IMR-90 (cell line): ENCODE measurements at regions not wholly inside any gene's neighbourhood (a gene's known extent, or its start where the extent isn't known, plus 50 kb on each side); places are given as distances from the start of the nearest gene placed in this dataset.

Source experiments
- ATAC-seq: fragments of 200-7000 bp; cut with Tn5 transposase; 2 replicates; pipeline ENCODE4 v1.9.1; 2020; ENCODE audit warnings: low read depth, mild to moderate bottlenecking, moderate library complexity
- BruUV-seq: library from RNA; stranded (reverse); fragments of 400-500 nt; replicated peaks from 2 replicates; lab custom pipeline; 2021; lab: Mats Ljungman, UMichigan
- CTCF ChIA-PET: fragments of 300-600 bp; formaldehyde crosslinking; extraction: SDS; loops from one replicate; lab custom pipeline; 2021; ENCODE audit warnings: antibody characterized with exemption; lab: Yijun Ruan, JAX
- POLR2A ChIA-PET: fragments of 300-600 bp; sonication (Branson Sonifier 250); formaldehyde crosslinking; loops from one replicate; lab custom pipeline; 2022; ENCODE audit warnings: antibody characterized with exemption; ENCODE audit not compliant: unreplicated experiment; lab: Charles Lee
- DNase-seq: peaks from one replicate; pipeline ENCODE4 v3.0.0; 2013
- H2AFZ ChIP-seq: replicated peaks from 2 replicates; pipeline ENCODE3; 2013; ENCODE audit warnings: low read length, mild to moderate bottlenecking; ENCODE audit not compliant: poor library complexity
- H2AK5ac ChIP-seq: 2 replicates; pipeline ENCODE4 v1.6.1; 2013; ENCODE audit warnings: low read depth, low read length, inconsistent platforms
- H2AK9ac ChIP-seq: replicated peaks from 2 replicates; pipeline ENCODE3; 2013; ENCODE audit warnings: mild to moderate bottlenecking, low read depth, low read length, moderate library complexity; ENCODE audit not compliant: poor library complexity
- H2BK120ac ChIP-seq: 2 replicates; pipeline ENCODE4 v1.6.1; 2013; ENCODE audit warnings: low read depth, low read length, inconsistent platforms
- H2BK15ac ChIP-seq: 3 replicates; pipeline ENCODE4 v1.6.1; 2013; ENCODE audit warnings: low read depth, low read length, inconsistent platforms
- H2BK20ac ChIP-seq: 2 replicates; pipeline ENCODE4 v1.6.1; 2013; ENCODE audit warnings: low read depth, mild to moderate bottlenecking, inconsistent platforms, low read length, moderate library complexity
- H2BK5ac ChIP-seq: 2 replicates; pipeline ENCODE4 v1.6.1; 2013; ENCODE audit warnings: mild to moderate bottlenecking, low read depth, low read length, inconsistent platforms; ENCODE audit not compliant: poor library complexity, severe bottlenecking
- H3K14ac ChIP-seq: replicated peaks from 2 replicates; pipeline ENCODE4 v1.6.1; 2013; ENCODE audit warnings: low read depth, low read length, inconsistent platforms
- H3K18ac ChIP-seq: 2 replicates; pipeline ENCODE4 v1.6.1; 2013; ENCODE audit warnings: low read depth, low read length, control low read depth
- H3K23ac ChIP-seq: 2 replicates; pipeline ENCODE4 v1.6.1; 2013; ENCODE audit warnings: low read depth, low read length, inconsistent platforms
- H3K27ac ChIP-seq: 2 replicates; pipeline ENCODE4 v1.5.1; 2013; ENCODE audit warnings: mild to moderate bottlenecking, control low read depth, low read length; ENCODE audit not compliant: insufficient read depth
- H3K27me3 ChIP-seq: 2 replicates; pipeline ENCODE4 v1.6.1; 2013; ENCODE audit warnings: low read length; ENCODE audit not compliant: control insufficient read depth, insufficient read depth
- H3K36me3 ChIP-seq: 2 replicates; pipeline ENCODE4 v1.6.1; 2013; ENCODE audit warnings: low read length, mixed read lengths; ENCODE audit not compliant: control insufficient read depth, insufficient read depth
- H3K4ac ChIP-seq: 2 replicates; pipeline ENCODE4 v1.6.1; 2013; ENCODE audit warnings: low read depth, low read length, inconsistent platforms
- H3K4me1 ChIP-seq: 2 replicates; pipeline ENCODE4 v1.6.1; 2013; ENCODE audit warnings: low read length, mixed read lengths; ENCODE audit not compliant: control insufficient read depth, insufficient read depth
- H3K4me2 ChIP-seq: 2 replicates; pipeline ENCODE4 v1.6.1; 2013; ENCODE audit warnings: low read depth, mild to moderate bottlenecking, control low read depth, low read length, moderate library complexity
- H3K4me3 ChIP-seq: 2 replicates; pipeline ENCODE4 v1.5.1; 2013; ENCODE audit warnings: low read depth, mild to moderate bottlenecking, control low read depth, low read length, moderate library complexity; ENCODE audit not compliant: insufficient read depth
- H3K56ac ChIP-seq: 2 replicates; pipeline ENCODE4 v1.6.1; 2013; ENCODE audit warnings: low read length, inconsistent platforms; ENCODE audit not compliant: insufficient read depth; ENCODE audit errors: extremely low read depth
- H3K79me1 ChIP-seq, 2 experiments: 2 replicates each; pipeline ENCODE4 v1.6.1; 2013; ENCODE audit warnings: low read length in 2 of 2, inconsistent platforms in 1 of 2, low read depth in 1 of 2
- H3K9ac ChIP-seq: 2 replicates; pipeline ENCODE4 v1.6.1; 2013; ENCODE audit warnings: low read depth, low read length, control low read depth
- H3K9me1 ChIP-seq: 2 replicates; pipeline ENCODE4 v1.6.1; 2013; ENCODE audit warnings: low read length, inconsistent platforms; ENCODE audit not compliant: insufficient read depth
- H3K9me3 ChIP-seq: 2 replicates; pipeline ENCODE4 v1.6.1; 2013; ENCODE audit warnings: low read length; ENCODE audit not compliant: control insufficient read depth, insufficient read depth
- H4K20me1 ChIP-seq: 2 replicates; pipeline ENCODE4 v1.6.1; 2013; ENCODE audit warnings: low read length, inconsistent platforms; ENCODE audit not compliant: insufficient read depth
- H4K5ac ChIP-seq: 2 replicates; pipeline ENCODE4 v1.6.1; 2013; ENCODE audit warnings: mild to moderate bottlenecking, low read depth, low read length, control low read depth
- H4K8ac ChIP-seq, 2 experiments: 2 replicates each; pipeline ENCODE4 v1.6.1; 2013; ENCODE audit warnings: low read depth in 2 of 2, low read length in 2 of 2, control low read depth in 1 of 2, inconsistent platforms in 1 of 2
- H4K91ac ChIP-seq: 2 replicates; pipeline ENCODE4 v1.6.1; 2013; ENCODE audit warnings: low read depth, low read length, inconsistent platforms; ENCODE audit not compliant: insufficient read depth
- CHD1 ChIP-seq: IDR thresholded peaks from 2 replicates; pipeline ENCODE4 v1.6.1; 2012; ENCODE audit warnings: low read depth, low read length, improper control_type of control experiment
- MAFK ChIP-seq: IDR thresholded peaks from 2 replicates; pipeline ENCODE4 v1.6.1; 2012; ENCODE audit warnings: low read depth, low read length, improper control_type of control experiment
- MAZ ChIP-seq: IDR thresholded peaks from 2 replicates; pipeline ENCODE4 v1.6.1; 2012; ENCODE audit warnings: low read depth, mild to moderate bottlenecking, low read length, improper control_type of control experiment, moderate library complexity, borderline replicate concordance
- MXI1 ChIP-seq: IDR thresholded peaks from 2 replicates; pipeline ENCODE4 v1.6.1; 2012; ENCODE audit warnings: low read depth, mild to moderate bottlenecking, low read length, moderate library complexity, borderline replicate concordance
- NFE2L2 ChIP-seq: fragments of 150-350 bp; IDR thresholded peaks from 2 replicates; pipeline ENCODE4 v1.6.1; 2016; ENCODE audit warnings: low read depth, mild to moderate bottlenecking, low read length
- POLR2A ChIP-seq: IDR thresholded peaks from 2 replicates; pipeline ENCODE4 v1.6.1; 2012; ENCODE audit warnings: mild to moderate bottlenecking, low read depth, low read length
- RAD21 ChIP-seq: IDR thresholded peaks from 2 replicates; pipeline ENCODE4 v1.6.1; 2012; ENCODE audit warnings: low read length, improper control_type of control experiment
- RCOR1 ChIP-seq: IDR thresholded peaks from 2 replicates; pipeline ENCODE4 v1.6.1; 2012; ENCODE audit warnings: mild to moderate bottlenecking, low read length, improper control_type of control experiment; ENCODE audit not compliant: insufficient replicate concordance
- USF2 ChIP-seq: fragments of 150-350 bp; IDR thresholded peaks from 2 replicates; pipeline ENCODE4 v1.6.1; 2017; ENCODE audit warnings: mild to moderate bottlenecking, antibody characterized with exemption, low read length, low read depth
- WGBS, 2 experiments: methylation state at CpG; one replicate each; pipeline versions ENCODE4 v1.1.5 to v1.1.7; 2013; ENCODE audit warnings: missing lambda C conversion rate in 2 of 2; ENCODE audit not compliant: insufficient read length in 1 of 2; ENCODE audit errors: extremely low coverage in 2 of 2; 5-methylcytosine and 5-hydroxymethylcytosine counted together
- dilution Hi-C: fragments of 300-500 bp; cut with HindIII; formaldehyde crosslinking; loops from one replicate; pipeline ENCODE4 v1.14.3; 2018; ENCODE audit warnings: low sequenced_read_pairs; ENCODE audit not compliant: unreplicated experiment
- in situ Hi-C: fragments of 300-500 bp; cut with MboI; formaldehyde crosslinking; loops from 3 replicates; pipeline ENCODE4 v1.14.3; 2019; ENCODE audit warnings: low sequenced_read_pairs, inconsistent platforms, mixed read lengths
- intact Hi-C: fragments of 100-400 bp; cut with micrococcal nuclease; formaldehyde crosslinking; loops from 2 replicates; pipeline ENCODE4 v1.10.0; 2022
- TF ChIP-seq, protein P1 (sequence below): conservative IDR thresholded peaks from 2 replicates; pipeline ENCODE4 v1.5.1; 2012; ENCODE audit warnings: mild to moderate bottlenecking, low read depth, low read length, improper control_type of control experiment

DNA sequence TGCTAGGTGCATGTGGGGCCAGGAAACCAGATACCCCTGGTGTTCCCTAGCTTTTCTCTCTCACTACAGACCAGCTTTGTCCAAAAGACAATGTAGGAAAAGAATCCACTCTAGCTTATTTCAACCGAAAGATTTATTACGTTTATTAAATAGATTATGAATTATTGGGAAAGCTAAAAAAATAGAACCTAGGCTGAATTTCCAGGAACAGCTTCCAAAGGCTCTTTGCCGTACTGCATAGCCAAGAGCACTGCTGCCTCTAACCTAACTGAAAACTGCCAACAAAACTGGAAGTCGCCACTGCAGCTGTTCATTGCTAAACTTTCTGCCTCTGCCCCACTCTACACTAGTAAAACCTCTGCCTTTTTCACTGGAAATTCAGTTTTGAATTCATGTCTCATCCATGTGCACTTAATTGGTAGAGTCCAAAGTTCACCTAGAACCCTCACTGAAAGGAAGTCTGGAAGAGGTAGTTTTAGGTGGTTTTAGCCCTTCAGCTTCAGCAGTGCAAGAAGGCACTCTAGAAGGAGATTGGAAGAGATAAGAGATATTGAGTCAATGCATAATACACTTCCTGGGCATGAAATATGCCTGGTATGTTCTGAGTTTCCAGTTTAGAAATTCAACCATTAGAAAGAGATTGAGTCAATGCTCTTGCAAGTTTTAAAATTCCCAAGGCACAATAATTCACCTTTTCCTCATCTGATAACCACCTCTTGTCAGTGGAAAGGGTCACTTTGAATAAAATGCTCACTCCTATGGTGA lies 927.9 kb downstream of the MAT2B start:
- Histone ChIP-seq H3K23ac (no peak overlapping the region), H4K91ac (no peak overlapping the region), H3K4me2 (no peak overlapping the region), H3K9me1 (no peaks in the 10 kb centered on the region), H4K8ac (no peak overlapping the region), H2AFZ (no peak overlapping the region), H2BK120ac (peak overlapping the region; percentile 47; the same call in 1 of the 2 replicates), H3K4me3 (no peak overlapping the region), H3K18ac (peak overlapping the region; percentile 52; the same call in 1 of the 2 replicates), H2BK5ac (no peak overlapping the region), H3K4ac (no peak overlapping the region), H4K20me1 (no peaks in the 10 kb centered on the region), H3K4me1 (peaks cover 6% of the 10 kb centered on the region), H3K56ac (no peak overlapping the region), H2BK20ac (no peak overlapping the region; the same call in 1 of the 2 replicates), H2BK15ac (no peak overlapping the region), H2AK5ac (no peak overlapping the region), H3K36me3 (no peaks in the 10 kb centered on the region), H2AK9ac (no peak overlapping the region), H3K27me3 (no peaks in the 10 kb centered on the region), H3K27ac (no peak overlapping the region), H3K9ac (no peak overlapping the region), H4K5ac (peak overlapping the region; percentile 56; the same call in 1 of the 2 replicates), H3K9me3 (no peaks in the 10 kb centered on the region), H3K14ac (0 out of 2 replicates have a peak overlapping the region, but pooled peaks have one; percentile 37), H3K79me1 (no peaks in the 10 kb centered on the region)
- no peak for TF ChIP-seq POLR2A
- TF ChIP-seq, protein P1, sequence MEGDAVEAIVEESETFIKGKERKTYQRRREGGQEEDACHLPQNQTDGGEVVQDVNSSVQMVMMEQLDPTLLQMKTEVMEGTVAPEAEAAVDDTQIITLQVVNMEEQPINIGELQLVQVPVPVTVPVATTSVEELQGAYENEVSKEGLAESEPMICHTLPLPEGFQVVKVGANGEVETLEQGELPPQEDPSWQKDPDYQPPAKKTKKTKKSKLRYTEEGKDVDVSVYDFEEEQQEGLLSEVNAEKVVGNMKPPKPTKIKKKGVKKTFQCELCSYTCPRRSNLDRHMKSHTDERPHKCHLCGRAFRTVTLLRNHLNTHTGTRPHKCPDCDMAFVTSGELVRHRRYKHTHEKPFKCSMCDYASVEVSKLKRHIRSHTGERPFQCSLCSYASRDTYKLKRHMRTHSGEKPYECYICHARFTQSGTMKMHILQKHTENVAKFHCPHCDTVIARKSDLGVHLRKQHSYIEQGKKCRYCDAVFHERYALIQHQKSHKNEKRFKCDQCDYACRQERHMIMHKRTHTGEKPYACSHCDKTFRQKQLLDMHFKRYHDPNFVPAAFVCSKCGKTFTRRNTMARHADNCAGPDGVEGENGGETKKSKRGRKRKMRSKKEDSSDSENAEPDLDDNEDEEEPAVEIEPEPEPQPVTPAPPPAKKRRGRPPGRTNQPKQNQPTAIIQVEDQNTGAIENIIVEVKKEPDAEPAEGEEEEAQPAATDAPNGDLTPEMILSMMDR: no peak
- TF ChIP-seq RAD21: no peak
- no peak for TF ChIP-seq NFE2L2
- no peak for TF ChIP-seq MXI1
- no peak for TF ChIP-seq USF2
- TF ChIP-seq RCOR1: no peak
- no peak for TF ChIP-seq MAFK
- no peak for TF ChIP-seq CHD1
- no peak for TF ChIP-seq MAZ
- 67% methylated on average over 1 of the region's 4 CpGs; no CpG with 5 or more reads in 1 of the 2 experiments for WGBS, 2 experiments
- ChIA-PET POLR2A (no interaction called here), CTCF (interaction anchor here (0.5 kb wide), 1 partner anchor 821 kb away, joined by 3 read pairs; no protein-coding TSS in a partner anchor)
- BruUV-seq: no TSS peak
- peak; percentile 69 for ATAC-seq
- peak; percentile 35 for DNase-seq
- dilution Hi-C loops (no loop called here), in situ Hi-C loops (no loop called here), intact Hi-C loops (no loop called here)
